A549 (cell line): ENCODE measurements at regions not wholly inside any gene's neighbourhood (a gene's known extent, or its start where the extent isn't known, plus 50 kb on each side); places are given as distances from the start of the nearest gene placed in this dataset.

Experiments used
- ATAC-seq, 2 experiments: fragments of 200-7000 bp in 1 of 2; fragments of >200 bp in 1 of 2; cut with Nextera tagmentation in 1 of 2; cut with Tn5 transposase in 1 of 2; 3 replicates each; pipeline versions ENCODE4 v1.8.0 to v1.9.1; 2018 to 2020; ENCODE audit warnings: mild to moderate bottlenecking in 1 of 2, moderate library complexity in 1 of 2
- CTCF ChIA-PET: fragments of 300-600 bp; sonication (Branson Sonifier 250); formaldehyde crosslinking; extraction: SDS; loops from one replicate; lab custom pipeline; 2021; ENCODE audit warnings: antibody characterized with exemption, inconsistent platforms; lab: Yijun Ruan, JAX
- POLR2A ChIA-PET: fragments of 350-600 bp; formaldehyde crosslinking; extraction: SDS; loops from one replicate; lab custom pipeline; 2021; ENCODE audit warnings: antibody characterized with exemption, inconsistent platforms; lab: Yijun Ruan, JAX
- DNase-seq, 2 experiments: peaks; one replicate each; pipeline versions ENCODE4 v3.0.0 to v3.0.0-alpha.2; 2011 to 2016; ENCODE audit warnings: low read depth in 1 of 2, low spot score in 1 of 2
- FAIRE-seq: peaks from 2 replicates; lab custom pipeline; 2011; peaks lifted over from hg19 to GRCh38; lab: Jason Lieb, UNC
- H3K27ac ChIP-seq, 2 experiments: fragments of >200 bp; sonication (Bioruptor Twin); formaldehyde crosslinking; 3 replicates each; pipeline ENCODE4 v1.5.1; 2016 to 2017
- H3K4me1 ChIP-seq: fragments of >200 bp; sonication (Bioruptor Twin); formaldehyde crosslinking; 3 replicates; pipeline ENCODE4 v1.6.1; 2016
- H3K4me2 ChIP-seq: fragments of >200 bp; sonication (Bioruptor Twin); formaldehyde crosslinking; 3 replicates; pipeline ENCODE4 v1.6.1; 2016
- H3K4me3 ChIP-seq: fragments of >200 bp; sonication (Bioruptor Twin); formaldehyde crosslinking; 3 replicates; pipeline ENCODE4 v1.5.1; 2016
- H3K9me3 ChIP-seq: fragments of >200 bp; sonication (Bioruptor Twin); formaldehyde crosslinking; 3 replicates; pipeline ENCODE4 v1.6.1; 2016
- ATOH8 ChIP-seq: fragments of 250-450 bp; sonication (Bioruptor Pico); IDR thresholded peaks from 2 replicates; pipeline ENCODE4 v1.5.0; 2020; ENCODE audit warnings: low read depth, mild to moderate bottlenecking, moderate library complexity
- BCL3 ChIP-seq: fragments of >200 bp; sonication (Bioruptor Twin); formaldehyde crosslinking; IDR thresholded peaks from 3 replicates; pipeline ENCODE4 v1.6.1; 2016
- CBX8 ChIP-seq: fragments of 200-600 bp; sonication (generic); IDR thresholded peaks from 2 replicates; pipeline ENCODE4 v1.6.1; 2016
- CEBPB ChIP-seq, 2 experiments: fragments of >200 bp in 1 of 2; sonication (Bioruptor Twin) in 1 of 2; formaldehyde crosslinking in 1 of 2; IDR thresholded peaks; 2 replicates each; pipeline ENCODE4 v1.6.1; 2012 to 2016
- EHMT2 ChIP-seq: fragments of 200-600 bp; sonication (generic); IDR thresholded peaks from 2 replicates; pipeline ENCODE4 v1.6.1; 2016; ENCODE audit warnings: antibody characterized with exemption, low read depth, mild to moderate bottlenecking, moderate library complexity
- ELK1 ChIP-seq: fragments of 150-350 bp; IDR thresholded peaks from 2 replicates; pipeline ENCODE4 v1.6.1; 2014; ENCODE audit warnings: low read depth, mild to moderate bottlenecking, low read length
- FOSL2 ChIP-seq, 2 experiments: fragments of 450-650 bp in 1 of 2; fragments of >200 bp in 1 of 2; sonication (Bioruptor Twin) in 1 of 2; formaldehyde crosslinking; IDR thresholded peaks; 2 replicates each; pipeline versions ENCODE4 v1.5.0 to v1.6.1; 2016 to 2020; ENCODE audit warnings: mild to moderate bottlenecking in 1 of 2, moderate library complexity in 1 of 2
- FOXS1 ChIP-seq: fragments of 250-450 bp; sonication (Bioruptor Pico); IDR thresholded peaks from 2 replicates; pipeline ENCODE4 v1.5.0; 2020; ENCODE audit warnings: mild to moderate bottlenecking, moderate library complexity
- GATA3 ChIP-seq: IDR thresholded peaks from 2 replicates; pipeline ENCODE4 v1.6.1; 2012; ENCODE audit warnings: borderline replicate concordance
- HMGXB4 ChIP-seq: fragments of 250-450 bp; sonication (Bioruptor Pico); IDR thresholded peaks from 2 replicates; pipeline ENCODE4 v1.5.0; 2021; ENCODE audit warnings: mild to moderate bottlenecking, moderate library complexity, borderline replicate concordance
- HOXB13 ChIP-seq: fragments of 250-450 bp; sonication (Bioruptor Pico); IDR thresholded peaks from 2 replicates; pipeline ENCODE4 v1.5.0; 2020; ENCODE audit warnings: low read depth, mild to moderate bottlenecking, moderate library complexity
- JUNB ChIP-seq: fragments of >200 bp; sonication (Bioruptor Twin); formaldehyde crosslinking; IDR thresholded peaks from 2 replicates; pipeline ENCODE4 v1.6.1; 2016
- MAFK ChIP-seq: fragments of 450-650 bp; IDR thresholded peaks from 2 replicates; pipeline ENCODE4 v1.6.1; 2014; ENCODE audit not compliant: partially characterized antibody
- MAX ChIP-seq: IDR thresholded peaks from 2 replicates; pipeline ENCODE4 v1.6.1; 2012
- NFE2L2 ChIP-seq: fragments of 150-350 bp; conservative IDR thresholded peaks from 2 replicates; pipeline ENCODE4 v1.6.1; 2014; ENCODE audit warnings: low read length
- PBX3 ChIP-seq: IDR thresholded peaks from 2 replicates; pipeline ENCODE4 v1.6.1; 2012
- POLR2A ChIP-seq: IDR thresholded peaks from 2 replicates; pipeline ENCODE4 v1.6.1; 2012; ENCODE audit warnings: mild to moderate bottlenecking, low read length
- RNF2 ChIP-seq: fragments of 200-600 bp; sonication (generic); IDR thresholded peaks from 2 replicates; pipeline ENCODE4 v1.6.1; 2016; ENCODE audit warnings: low read depth, mild to moderate bottlenecking, antibody characterized with exemption, moderate library complexity, borderline replicate concordance
- SMC3 ChIP-seq: fragments of >200 bp; sonication (Bioruptor Twin); formaldehyde crosslinking; IDR thresholded peaks from 3 replicates; pipeline ENCODE4 v1.6.1; 2018; ENCODE audit warnings: inconsistent platforms
- TP53 ChIP-seq: fragments of 250-450 bp; sonication (Bioruptor Pico); IDR thresholded peaks from 2 replicates; pipeline ENCODE4 v1.5.0; 2021; ENCODE audit warnings: mild to moderate bottlenecking, moderate library complexity
- USF2 ChIP-seq: fragments of 450-650 bp; IDR thresholded peaks from 2 replicates; pipeline ENCODE4 v1.6.1; 2014; ENCODE audit warnings: antibody characterized with exemption
- ZSCAN20 ChIP-seq: fragments of 250-450 bp; sonication (Bioruptor Pico); IDR thresholded peaks from 2 replicates; pipeline ENCODE4 v1.8.0; 2022; ENCODE audit warnings: mild to moderate bottlenecking, moderate library complexity
- WGBS: methylation state at CpG from one replicate; pipeline ENCODE4 v1.1.6; 2017; ENCODE audit errors: missing lambda C conversion rate; 5-methylcytosine and 5-hydroxymethylcytosine counted together

- no peak for FAIRE-seq
- H3K27ac ChIP-seq: no peak overlapping the region
- POLR2A ChIA-PET: no interaction called here
Measured at GRCh38 chr3:87558492-87558891, 282.1 kb upstream of the POU1F1 start.

GRCh38 chr3:87555290-87555689, 278.9 kb upstream of the POU1F1 start:
- H3K4me3 ChIP-seq: no peak overlapping the region
- H3K4me1 ChIP-seq: no peaks in the 10 kb centered on the region
- H3K4me2 ChIP-seq: no peak overlapping the region
- ATAC-seq (no peak), FAIRE-seq (no peak), DNase-seq (no peak)
- no peak overlapping the region for H3K27ac ChIP-seq
- POLR2A ChIA-PET: no interaction called here
- WGBS: 3% methylated on average over 1 of the region's 1 CpG
- no peaks in the 10 kb centered on the region for H3K9me3 ChIP-seq
- CTCF ChIA-PET: no interaction called here
- TF ChIP-seq USF2 (no peak), ZSCAN20 (CRISPR knock-in tag) (no peak), EHMT2 (no peak), NFE2L2 (no peak), HOXB13 (no peak), SMC3 (no peak), ELK1 (no peak), CBX8 (no peak), JUNB (no peak), HMGXB4 (CRISPR knock-in tag) (no peak), RNF2 (no peak), TP53 (CRISPR knock-in tag) (no peak), CEBPB (IDR thresholded peaks at IDR 0.05) (no peak), GATA3 (no peak), MAFK (no peak), FOSL2 (IDR thresholded peaks at IDR 0.05) (no peak), FOSL2 (CRISPR knock-in tag; IDR thresholded peaks at IDR 0.05) (no peak)

More at GRCh38 chr3:87558492-87558891, 282.1 kb upstream of the POU1F1 start:
- no peak overlapping the region for H3K4me2 ChIP-seq
- no peak for ATAC-seq
- WGBS: 74% methylated on average over 3 of the region's 3 CpGs
- DNase-seq: no peak
- H3K9me3 ChIP-seq: no peaks in the 10 kb centered on the region
- CTCF ChIA-PET: no interaction called here
- H3K4me1 ChIP-seq: no peaks in the 10 kb centered on the region; the same call in 2 of the 3 replicates
- no peak overlapping the region for H3K4me3 ChIP-seq
- no peak for TF ChIP-seq POLR2A
- no peak for TF ChIP-seq PBX3
- TF ChIP-seq MAX: no peak
- no peak for TF ChIP-seq GATA3
- no peak for TF ChIP-seq BCL3
- TF ChIP-seq FOXS1: no peak
- no peak for TF ChIP-seq ATOH8 (CRISPR knock-in tag)
- TF ChIP-seq HMGXB4 (CRISPR knock-in tag): no peak
